Hepatocyte (in vitro differentiated cells): ENCODE measurements at regions not wholly inside any gene's neighbourhood (a gene's known extent, or its start where the extent isn't known, plus 50 kb on each side); places are given as distances from the start of the nearest gene placed in this dataset.

Source experiments
- CTCF ChIP-seq: fragments of 200-600 bp; sonication (generic); IDR thresholded peaks from 2 replicates; pipeline ENCODE4 v1.5.1; 2016; ENCODE audit warnings: antibody characterized with exemption, mild to moderate bottlenecking; ENCODE audit not compliant: poor library complexity
- EZH2 ChIP-seq: fragments of 200-600 bp; sonication (generic); IDR thresholded peaks from 2 replicates; pipeline ENCODE4 v1.6.1; 2016; ENCODE audit warnings: antibody characterized with exemption, mild to moderate bottlenecking, borderline replicate concordance
- EZH2phosphoT487 ChIP-seq: fragments of 200-600 bp; sonication (generic); IDR thresholded peaks from one replicate; pipeline ENCODE4 v1.6.1; 2018; ENCODE audit warnings: antibody characterized with exemption, mild to moderate bottlenecking, low read depth, moderate library complexity; ENCODE audit not compliant: unreplicated experiment, severe bottlenecking

- no peak for TF ChIP-seq CTCF
- no peak for TF ChIP-seq EZH2
- TF ChIP-seq EZH2phosphoT487 = no peak
Measured at GRCh38 chr5:156223547-156223946, 103.4 kb upstream of the SGCD start.
